OCI-LY1 (cell line): ENCODE measurements at regions not wholly inside any gene's neighbourhood (a gene's known extent, or its start where the extent isn't known, plus 50 kb on each side); places are given as distances from the start of the nearest gene placed in this dataset.

ENCODE experiments used
- H2AFZ ChIP-seq: fragments of 200-600 bp; sonication (generic), shearing (Covaris generic); 2 replicates; pipeline ENCODE4 v1.6.0; 2014; ENCODE audit warnings: antibody characterized with exemption, mild to moderate bottlenecking, low read length
- H3F3A ChIP-seq: fragments of 200-600 bp; sonication (generic), shearing (Covaris generic); 2 replicates; pipeline ENCODE4 v1.6.0; 2014; ENCODE audit warnings: mild to moderate bottlenecking, antibody characterized with exemption, low read length, moderate library complexity; ENCODE audit not compliant: insufficient read depth
- H3K27ac ChIP-seq: fragments of 200-600 bp; sonication (generic); 2 replicates; pipeline ENCODE4 v1.5.1; 2014; ENCODE audit warnings: low read length, mixed run types, mild to moderate bottlenecking, low read depth; ENCODE audit not compliant: poor library complexity, severe bottlenecking
- H3K27me3 ChIP-seq: fragments of 200-600 bp; sonication (generic); 2 replicates; pipeline ENCODE4 v1.6.0; 2014; ENCODE audit warnings: antibody characterized with exemption, mild to moderate bottlenecking, low read length, moderate library complexity; ENCODE audit not compliant: insufficient read depth
- H3K36me3 ChIP-seq: fragments of 200-600 bp; sonication (generic); 2 replicates; pipeline ENCODE4 v1.6.1; 2014; ENCODE audit warnings: mild to moderate bottlenecking, antibody characterized with exemption, low read length, moderate library complexity, mixed read lengths; ENCODE audit not compliant: insufficient read depth
- H3K4me1 ChIP-seq: fragments of 200-600 bp; sonication (generic); 2 replicates; pipeline ENCODE4 v1.5.1; 2014; ENCODE audit warnings: mild to moderate bottlenecking, low read length, moderate library complexity; ENCODE audit not compliant: insufficient read depth, severe bottlenecking
- H3K4me2 ChIP-seq: fragments of 200-600 bp; sonication (generic), shearing (Covaris generic); 2 replicates; pipeline ENCODE4 v1.6.1; 2014; ENCODE audit warnings: low read length
- H3K4me3 ChIP-seq: fragments of 200-600 bp; sonication (generic); 2 replicates; pipeline ENCODE4 v1.5.1; 2014; ENCODE audit warnings: low read length, low read depth, mild to moderate bottlenecking, mixed read lengths; ENCODE audit not compliant: poor library complexity, severe bottlenecking
- H3K79me2 ChIP-seq: fragments of 200-600 bp; shearing (Covaris generic); 2 replicates; pipeline ENCODE4 v1.6.1; 2016; ENCODE audit warnings: mixed run types, low read length, mixed read lengths; ENCODE audit not compliant: insufficient read depth
- H3K9ac ChIP-seq: fragments of 200-600 bp; sonication (generic), shearing (Covaris generic); 2 replicates; pipeline ENCODE4 v1.6.1; 2014; ENCODE audit warnings: mild to moderate bottlenecking, low read length, mixed read lengths
- H3K9me2 ChIP-seq: fragments of 200-600 bp; sonication (generic), shearing (Covaris generic); 2 replicates; pipeline ENCODE4 v1.6.1; 2014; ENCODE audit warnings: low read depth, mild to moderate bottlenecking, low read length, mixed read lengths
- H3K9me3 ChIP-seq: fragments of 200-600 bp; shearing (Covaris generic); 2 replicates; pipeline ENCODE4 v1.6.1; 2014; ENCODE audit warnings: low read length, mixed read lengths
- H4K20me1 ChIP-seq: fragments of 200-600 bp; sonication (generic), shearing (Covaris generic); 2 replicates; pipeline ENCODE4 v1.6.0; 2016; ENCODE audit warnings: mild to moderate bottlenecking, low read length; ENCODE audit not compliant: insufficient read depth
- CTCF ChIP-seq: fragments of 200-600 bp; sonication (generic), shearing (Covaris generic); IDR thresholded peaks from 2 replicates; pipeline ENCODE4 v1.5.1; 2017; ENCODE audit warnings: mild to moderate bottlenecking, antibody characterized with exemption, low read length, moderate library complexity, mixed read lengths
- EZH2 ChIP-seq: fragments of 200-600 bp; sonication (generic), shearing (Covaris generic); IDR thresholded peaks from 2 replicates; pipeline ENCODE4 v1.8.0; 2017; ENCODE audit warnings: borderline replicate concordance, mixed run types, mild to moderate bottlenecking, antibody characterized with exemption, low read length, moderate library complexity, mixed read lengths

- no peaks in the 10 kb centered on the region for H3K4me1 ChIP-seq
- H3K9me3 ChIP-seq = no peaks in the 10 kb centered on the region
- H3K36me3 ChIP-seq = no peaks in the 10 kb centered on the region
- no peak overlapping the region for H3K4me2 ChIP-seq
- no peak overlapping the region for H3K9ac ChIP-seq
- no peaks in the 10 kb centered on the region for H3F3A ChIP-seq
- no peak overlapping the region for H3K4me3 ChIP-seq
- H2AFZ ChIP-seq = no peak overlapping the region
- no peaks in the 10 kb centered on the region for H3K79me2 ChIP-seq
- no peaks in the 10 kb centered on the region for H3K9me2 ChIP-seq
- no peak overlapping the region for H3K27ac ChIP-seq
- no peaks in the 10 kb centered on the region for H3K27me3 ChIP-seq
- H4K20me1 ChIP-seq = no peaks in the 10 kb centered on the region
- TF ChIP-seq CTCF (no peak), EZH2 (no peak)
These were observed 268.2 kb upstream of the PRDM1 start for GRCh38 chr6:105817961-105818360.

GRCh38 chr6:105817370-105817769 is 268.8 kb upstream of the PRDM1 start:
- Histone ChIP-seq H3K36me3 (no peaks in the 10 kb centered on the region), H3K79me2 (no peaks in the 10 kb centered on the region), H3K9me3 (no peaks in the 10 kb centered on the region), H3K4me3 (no peak overlapping the region), H2AFZ (no peak overlapping the region), H4K20me1 (no peaks in the 10 kb centered on the region), H3F3A (no peaks in the 10 kb centered on the region), H3K27ac (no peak overlapping the region), H3K9ac (no peak overlapping the region), H3K4me1 (no peaks in the 10 kb centered on the region), H3K27me3 (no peaks in the 10 kb centered on the region), H3K9me2 (no peaks in the 10 kb centered on the region), H3K4me2 (no peak overlapping the region)
- TF ChIP-seq CTCF = no peak
- TF ChIP-seq EZH2 = no peak

- Histone ChIP-seq H3K9me2 (no peaks in the 10 kb centered on the region), H3K4me2 (no peak overlapping the region), H3K4me1 (no peaks in the 10 kb centered on the region), H3K27me3 (no peaks in the 10 kb centered on the region), H4K20me1 (no peaks in the 10 kb centered on the region), H3F3A (no peaks in the 10 kb centered on the region), H3K4me3 (no peak overlapping the region), H2AFZ (no peak overlapping the region), H3K9ac (no peak overlapping the region), H3K27ac (no peak overlapping the region), H3K79me2 (no peaks in the 10 kb centered on the region), H3K9me3 (no peaks in the 10 kb centered on the region), H3K36me3 (no peaks in the 10 kb centered on the region)
- TF ChIP-seq EZH2 (no peak), CTCF (no peak)
These were observed 269.3 kb upstream of the PRDM1 start for GRCh38 chr6:105816847-105817246.
